ENCODE measurements at regions not wholly inside any gene's neighbourhood (a gene's known extent, or its start where the extent isn't known, plus 50 kb on each side); places are given as distances from the start of the nearest gene placed in this dataset.

DNA sequence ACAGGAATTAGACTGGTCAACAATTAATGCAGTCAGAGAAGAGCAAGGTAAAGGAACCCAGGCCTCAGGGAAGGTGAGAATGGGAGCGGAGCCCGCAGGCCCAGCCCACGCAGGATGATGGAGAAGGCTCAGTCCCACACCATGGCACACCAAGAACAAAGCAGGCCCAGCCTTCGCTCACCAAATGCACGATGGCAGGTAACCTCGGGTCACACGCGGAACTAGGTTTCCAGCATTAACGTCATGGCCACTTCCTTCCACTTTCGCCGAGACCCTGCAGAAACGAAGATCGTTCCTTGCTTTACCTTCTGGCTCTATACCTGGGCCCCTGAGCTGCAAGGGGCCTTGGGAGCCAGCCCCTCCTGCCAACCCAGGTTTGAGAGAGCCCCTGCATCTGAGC, 240.2 kb upstream of the C1orf174 start:
- H3K4me3 ChIP-seq: no peak overlapping the region

DNA sequence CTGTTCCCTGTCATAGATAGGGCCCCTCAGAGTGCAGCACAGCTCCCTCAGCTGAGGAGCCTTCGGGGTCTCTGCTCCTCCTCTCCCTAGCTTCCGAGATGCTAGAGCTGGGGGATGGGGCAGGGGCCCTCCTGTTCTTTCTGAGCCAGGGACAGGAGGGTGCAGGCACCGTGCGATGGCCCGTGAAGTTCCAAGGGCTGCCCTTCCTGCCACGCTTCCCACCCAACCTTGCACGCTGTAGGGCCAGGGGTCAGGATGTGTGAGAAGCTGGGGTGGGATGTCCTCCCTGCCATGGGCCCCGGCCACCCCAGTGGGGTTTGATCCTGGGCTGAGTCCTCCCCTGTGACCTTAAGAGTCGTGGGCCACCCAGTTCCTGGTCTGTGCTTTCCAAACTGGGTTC, 240.7 kb upstream of the C1orf174 start:
- H3K4me3 ChIP-seq: no peak overlapping the region
- TF ChIP-seq POLR2AphosphoS5 (IDR thresholded peaks at IDR 0.05; ENCODE audit: borderline replicate concordance, low read depth, low read length): no peak
- H3K36me3 ChIP-seq (ENCODE audit: insufficient read depth, low read length): no peaks in the 10 kb centered on the region
- no peak for DNase-seq (ENCODE audit: low read depth, low spot score)
- H3K9me3 ChIP-seq (ENCODE audit: low read depth, low read length): no peaks in the 10 kb centered on the region
- H3K27ac ChIP-seq: no peak overlapping the region
- H3K9ac ChIP-seq (ENCODE audit: insufficient read length): no peak overlapping the region

More for the DNA sequence above, 240.2 kb upstream of the C1orf174 start:
- DNase-seq (ENCODE audit: low read depth, low spot score): no peak
- no peak overlapping the region for H3K9ac ChIP-seq (ENCODE audit: insufficient read length)
- no peaks in the 10 kb centered on the region for H3K36me3 ChIP-seq (ENCODE audit: insufficient read depth, low read length)
- no peaks in the 10 kb centered on the region for H3K9me3 ChIP-seq (ENCODE audit: low read depth, low read length)
- TF ChIP-seq FOXP2 (optimal IDR thresholded peaks at IDR 0.05; ENCODE audit: control extremely low read depth, extremely low read length, insufficient read depth): no peak
- no peak overlapping the region for H3K27ac ChIP-seq

DNA sequence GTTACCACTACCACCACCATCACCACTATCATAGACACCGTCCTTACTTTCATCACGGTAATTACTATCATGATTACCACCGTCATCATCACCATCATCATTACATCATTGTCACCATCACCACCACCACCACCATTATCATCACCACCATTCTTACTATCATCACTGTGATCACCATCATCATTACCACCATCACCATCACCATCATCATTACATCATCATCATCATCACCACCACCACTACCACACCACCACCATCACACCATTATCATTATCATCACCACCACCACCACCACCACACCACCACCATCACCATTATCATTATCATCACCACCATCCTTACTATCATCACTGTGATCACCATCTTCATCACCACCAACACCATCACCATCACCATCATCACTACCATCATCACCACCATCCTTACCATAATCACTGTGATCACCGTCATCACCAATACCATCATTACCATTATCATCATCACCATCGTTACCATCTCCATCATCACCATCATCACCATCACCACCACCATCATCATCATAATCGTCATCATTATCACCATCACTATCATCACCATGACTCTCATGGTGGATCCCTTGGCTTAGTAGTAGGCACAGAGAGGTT, 244.4 kb upstream of the C1orf174 start:
- DNase-seq (ENCODE audit: low read depth, low spot score): no peak
- H3K9me3 ChIP-seq (ENCODE audit: low read depth, low read length): no peaks in the 10 kb centered on the region
- H3K36me3 ChIP-seq (ENCODE audit: insufficient read depth, low read length): no peaks in the 10 kb centered on the region
- H3K27ac ChIP-seq: no peak overlapping the region
- no peak overlapping the region for H3K9ac ChIP-seq (ENCODE audit: insufficient read length)
- no peak overlapping the region for H3K4me3 ChIP-seq
- TF ChIP-seq EZH2 (IDR thresholded peaks at IDR 0.05) (no peak), POLR2AphosphoS5 (IDR thresholded peaks at IDR 0.05; ENCODE audit: borderline replicate concordance, low read depth, low read length) (no peak), FOXP2 (optimal IDR thresholded peaks at IDR 0.05; ENCODE audit: control extremely low read depth, extremely low read length, insufficient read depth) (no peak)

DNA sequence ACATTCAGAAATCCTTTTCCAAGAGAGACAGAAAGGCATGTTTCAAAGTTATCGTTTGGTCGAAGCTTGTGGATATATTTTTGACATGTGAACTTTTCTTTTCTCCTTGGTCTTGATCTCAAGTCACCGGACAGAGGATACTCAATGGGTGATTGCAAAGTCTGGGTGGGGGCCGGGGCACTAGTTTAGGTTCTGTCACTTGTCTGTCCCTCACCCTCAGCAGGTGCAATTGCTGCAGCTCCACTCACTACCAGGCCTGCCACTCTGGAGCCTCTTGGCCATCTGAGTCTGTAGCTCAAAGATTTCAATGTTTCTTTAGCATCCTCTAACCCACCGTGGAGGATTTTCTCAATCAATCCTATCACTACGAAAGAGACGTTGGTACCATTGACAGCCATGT, 246.0 kb upstream of the C1orf174 start:
- TF ChIP-seq FOXP2 (optimal IDR thresholded peaks at IDR 0.05; ENCODE audit: control extremely low read depth, extremely low read length, insufficient read depth) (no peak), EZH2 (IDR thresholded peaks at IDR 0.05) (no peak), POLR2AphosphoS5 (IDR thresholded peaks at IDR 0.05; ENCODE audit: borderline replicate concordance, low read depth, low read length) (no peak)
- DNase-seq (ENCODE audit: low read depth, low spot score): no peak
- no peak overlapping the region for H3K9ac ChIP-seq (ENCODE audit: insufficient read length)
- H3K36me3 ChIP-seq (ENCODE audit: insufficient read depth, low read length): no peaks in the 10 kb centered on the region
- no peak overlapping the region for H3K4me3 ChIP-seq
- no peak overlapping the region for H3K27ac ChIP-seq
- H3K9me3 ChIP-seq (ENCODE audit: low read depth, low read length): no peaks in the 10 kb centered on the region

DNA sequence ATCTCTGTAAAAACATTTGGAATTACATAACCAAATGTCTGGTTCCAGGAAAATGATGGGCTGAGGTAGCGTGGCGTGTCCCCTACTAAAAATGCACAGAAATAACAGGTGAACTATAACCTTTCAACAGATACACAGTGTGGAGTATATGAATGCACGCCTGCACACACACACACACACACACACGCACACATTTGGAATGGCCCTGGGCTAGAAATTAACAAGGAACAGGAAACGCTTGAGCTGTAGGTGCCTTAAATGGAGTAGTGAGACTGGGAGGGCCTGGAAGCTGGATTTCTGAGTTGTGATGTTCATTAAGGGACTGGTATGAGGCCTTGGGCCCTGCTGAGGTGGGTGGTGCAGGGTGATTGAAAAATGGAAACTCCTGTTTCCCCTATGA, 246.5 kb upstream of the C1orf174 start:
- no peak overlapping the region for H3K4me3 ChIP-seq

DNA sequence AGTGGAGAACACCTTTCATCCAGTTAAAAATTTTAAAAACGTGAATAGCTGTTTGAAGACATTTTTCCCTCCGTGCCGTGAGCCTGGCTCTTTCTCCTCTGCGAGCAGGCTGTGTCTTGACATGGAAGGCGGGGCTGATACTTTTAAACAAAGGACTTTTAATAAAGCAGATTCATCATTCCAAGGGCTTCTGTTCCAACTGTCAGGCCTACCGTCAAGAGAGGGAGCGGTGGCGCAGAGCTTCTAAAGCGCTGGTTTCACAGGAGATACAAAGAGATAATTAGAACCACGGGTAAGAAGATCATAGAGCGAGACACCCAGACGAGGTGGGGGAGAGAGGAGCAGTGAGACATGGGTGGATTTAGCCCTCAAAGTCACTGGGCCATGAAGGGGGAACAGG, 247.4 kb upstream of the C1orf174 start:
- no peak for DNase-seq (ENCODE audit: low read depth, low spot score)
- no peak for TF ChIP-seq FOXP2 (optimal IDR thresholded peaks at IDR 0.05; ENCODE audit: control extremely low read depth, extremely low read length, insufficient read depth)
- TF ChIP-seq POLR2AphosphoS5 (IDR thresholded peaks at IDR 0.05; ENCODE audit: borderline replicate concordance, low read depth, low read length): no peak
- TF ChIP-seq EZH2 (IDR thresholded peaks at IDR 0.05): no peak
- no peaks in the 10 kb centered on the region for H3K9me3 ChIP-seq (ENCODE audit: low read depth, low read length)
- no peak overlapping the region for H3K9ac ChIP-seq (ENCODE audit: insufficient read length)
- no peak overlapping the region for H3K27ac ChIP-seq
- no peak overlapping the region for H3K4me3 ChIP-seq
- no peaks in the 10 kb centered on the region for H3K36me3 ChIP-seq (ENCODE audit: insufficient read depth, low read length)

More for the DNA sequence above, 246.5 kb upstream of the C1orf174 start:
- Histone ChIP-seq H3K9me3 (ENCODE audit: low read depth, low read length) (no peaks in the 10 kb centered on the region), H3K9ac (ENCODE audit: insufficient read length) (no peak overlapping the region), H3K36me3 (ENCODE audit: insufficient read depth, low read length) (no peaks in the 10 kb centered on the region), H3K27ac (no peak overlapping the region)
- TF ChIP-seq FOXP2 (optimal IDR thresholded peaks at IDR 0.05; ENCODE audit: control extremely low read depth, extremely low read length, insufficient read depth) (no peak), POLR2AphosphoS5 (IDR thresholded peaks at IDR 0.05; ENCODE audit: borderline replicate concordance, low read depth, low read length) (no peak), EZH2 (IDR thresholded peaks at IDR 0.05) (no peak)
- no peak for DNase-seq (ENCODE audit: low read depth, low spot score)

DNA sequence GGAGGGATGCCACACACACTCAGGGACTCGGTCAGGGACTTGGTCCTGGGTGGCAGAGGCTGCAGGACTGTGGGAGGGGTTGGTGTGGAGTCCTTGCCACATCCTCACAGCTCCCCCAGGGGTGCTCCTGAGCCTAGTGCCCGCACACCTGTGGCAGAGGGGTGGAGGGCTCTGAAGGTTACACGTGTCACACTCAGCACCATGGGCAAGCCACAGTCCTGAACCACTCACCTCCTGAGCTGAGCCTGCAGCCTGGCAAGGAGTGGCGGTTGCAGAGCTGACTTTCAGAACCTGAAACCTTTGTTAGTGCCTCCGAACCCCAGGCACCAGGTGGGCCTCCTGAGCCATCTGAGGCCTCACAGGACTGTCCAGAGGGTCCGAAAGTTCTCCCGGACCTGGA, 249.2 kb upstream of the C1orf174 start:
- no peak for TF ChIP-seq FOXP2 (optimal IDR thresholded peaks at IDR 0.05; ENCODE audit: control extremely low read depth, extremely low read length, insufficient read depth)
- TF ChIP-seq EZH2 (IDR thresholded peaks at IDR 0.05): no peak
- TF ChIP-seq POLR2AphosphoS5 (IDR thresholded peaks at IDR 0.05; ENCODE audit: borderline replicate concordance, low read depth, low read length): no peak
- H3K9me3 ChIP-seq (ENCODE audit: low read depth, low read length): no peaks in the 10 kb centered on the region
- DNase-seq (ENCODE audit: low read depth, low spot score): no peak
- H3K36me3 ChIP-seq (ENCODE audit: insufficient read depth, low read length): no peaks in the 10 kb centered on the region
- H3K27ac ChIP-seq: no peak overlapping the region
- H3K9ac ChIP-seq (ENCODE audit: insufficient read length): no peak overlapping the region
- H3K4me3 ChIP-seq: no peak overlapping the region

DNA sequence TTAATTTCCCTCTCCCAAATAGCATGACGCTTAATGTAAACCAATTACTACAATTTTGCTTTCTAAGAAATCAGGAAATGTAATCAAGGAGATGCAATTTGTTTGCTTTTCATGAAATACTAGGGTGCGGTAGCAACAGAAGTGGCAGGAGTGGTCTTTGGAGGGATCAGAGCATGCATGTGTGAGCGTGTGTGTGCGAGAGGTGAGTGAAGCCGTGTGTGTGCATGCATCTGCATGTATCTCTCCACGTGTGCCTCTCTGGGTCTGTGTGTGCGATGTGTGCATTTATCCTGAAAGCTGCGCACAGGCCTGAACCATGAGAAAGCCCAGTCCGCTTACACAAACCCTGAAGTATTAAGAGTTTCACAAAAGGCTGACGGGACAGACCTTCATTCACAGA, 249.8 kb upstream of the C1orf174 start:
- H3K9me3 ChIP-seq (ENCODE audit: low read depth, low read length): no peaks in the 10 kb centered on the region
- no peak overlapping the region for H3K27ac ChIP-seq
- H3K9ac ChIP-seq (ENCODE audit: insufficient read length): no peak overlapping the region
- DNase-seq (ENCODE audit: low read depth, low spot score): no peak
- H3K36me3 ChIP-seq (ENCODE audit: insufficient read depth, low read length): no peaks in the 10 kb centered on the region
- no peak for TF ChIP-seq POLR2AphosphoS5 (IDR thresholded peaks at IDR 0.05; ENCODE audit: borderline replicate concordance, low read depth, low read length)
- no peak for TF ChIP-seq EZH2 (IDR thresholded peaks at IDR 0.05)
- TF ChIP-seq FOXP2 (optimal IDR thresholded peaks at IDR 0.05; ENCODE audit: control extremely low read depth, extremely low read length, insufficient read depth): no peak
- H3K4me3 ChIP-seq: no peak overlapping the region

DNA sequence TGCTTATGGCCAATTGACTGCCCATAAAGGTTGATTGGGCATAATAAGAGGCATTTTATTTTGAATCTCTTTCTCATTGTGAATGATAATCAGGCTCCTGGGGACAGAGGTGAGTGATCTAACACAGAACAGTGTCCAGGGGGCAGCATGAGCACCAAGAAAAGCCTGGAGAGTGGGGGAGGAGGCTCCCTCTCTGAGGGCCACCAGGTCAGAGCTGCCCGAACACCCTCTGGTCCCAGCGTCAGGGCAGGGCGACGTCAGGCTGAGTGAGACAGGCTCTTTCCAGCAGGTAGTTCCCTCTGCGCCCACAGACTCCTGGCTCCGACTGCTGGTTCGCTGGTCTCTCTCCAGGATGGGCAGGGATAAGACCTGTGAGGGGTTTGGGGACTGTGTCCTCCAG, 250.2 kb upstream of the C1orf174 start:
- no peak for DNase-seq (ENCODE audit: low read depth, low spot score)
- Histone ChIP-seq H3K36me3 (ENCODE audit: insufficient read depth, low read length) (no peaks in the 10 kb centered on the region), H3K9ac (ENCODE audit: insufficient read length) (no peak overlapping the region), H3K27ac (no peak overlapping the region), H3K4me3 (no peak overlapping the region), H3K9me3 (ENCODE audit: low read depth, low read length) (no peaks in the 10 kb centered on the region)
- no peak for TF ChIP-seq POLR2AphosphoS5 (IDR thresholded peaks at IDR 0.05; ENCODE audit: borderline replicate concordance, low read depth, low read length)
- no peak for TF ChIP-seq EZH2 (IDR thresholded peaks at IDR 0.05)
- no peak for TF ChIP-seq FOXP2 (optimal IDR thresholded peaks at IDR 0.05; ENCODE audit: control extremely low read depth, extremely low read length, insufficient read depth)
